ENCODE measurements at regions not wholly inside any gene's neighbourhood (a gene's known extent, or its start where the extent isn't known, plus 50 kb on each side); places are given as distances from the start of the nearest gene placed in this dataset.

- no peak for TF ChIP-seq CTCF (conservative IDR thresholded peaks at IDR 0.05 in 1 of 2, IDR thresholded peaks at IDR 0.05 in 1 of 2; ENCODE audit: low read depth in 1 of 2, low read length in 2 of 2)
- no peak for TF ChIP-seq EZH2 (IDR thresholded peaks at IDR 0.05; ENCODE audit: low read length, missing control alignments)
Observed at GRCh38 chr1:242736611-242737010, 212.1 kb upstream of the PLD5 start.
